Endothelial cell of umbilical vein (primary cell): ENCODE measurements at regions not wholly inside any gene's neighbourhood (a gene's known extent, or its start where the extent isn't known, plus 50 kb on each side); places are given as distances from the start of the nearest gene placed in this dataset.

ENCODE experiments used
- BruUV-seq: library from RNA; stranded (reverse); fragments of 400-500 nt; replicated peaks from 2 replicates; lab custom pipeline; 2021; lab: Mats Ljungman, UMichigan
- CTCF ChIA-PET: fragments of 300-600, 350-600 bp; sonication (Branson Sonifier 250); formaldehyde crosslinking; loops from one replicate; lab custom pipeline; 2021; ENCODE audit warnings: antibody characterized with exemption, inconsistent platforms; lab: Charles Lee
- POLR2A ChIA-PET: fragments of 300-600, 350-600 bp; sonication (Branson Sonifier 250); formaldehyde crosslinking; loops from one replicate; lab custom pipeline; 2021; ENCODE audit warnings: antibody characterized with exemption, inconsistent platforms; lab: Charles Lee
- DNase-seq: peaks from one replicate; pipeline ENCODE4 v3.0.0-alpha.2; 2011; ENCODE audit warnings: low read depth, low spot score
- FAIRE-seq: peaks from 2 replicates; lab custom pipeline; 2011; peaks lifted over from hg19 to GRCh38; lab: Jason Lieb, UNC
- H2AFZ ChIP-seq: 2 replicates; pipeline ENCODE4 v1.6.0; 2012; ENCODE audit warnings: low read depth, low read length, control low read depth, inconsistent platforms
- H3K27ac ChIP-seq: 2 replicates; pipeline ENCODE4 v1.5.1; 2011; ENCODE audit warnings: low read depth, mild to moderate bottlenecking, control low read depth, low read length, moderate library complexity; ENCODE audit not compliant: insufficient read depth
- H3K27me3 ChIP-seq, 2 experiments: 2 replicates each; pipeline versions ENCODE4 v1.6.0 to v1.6.1; 2011; ENCODE audit warnings: low read length in 2 of 2, mixed read lengths in 1 of 2; ENCODE audit not compliant: control insufficient read depth in 2 of 2, insufficient read depth in 2 of 2
- H3K36me3 ChIP-seq, 2 experiments: 2 replicates in 1 of 2; 3 replicates in 1 of 2; pipeline ENCODE4 v1.5.1; 2011; ENCODE audit warnings: low read length in 2 of 2, mild to moderate bottlenecking in 1 of 2, moderate library complexity in 1 of 2; ENCODE audit not compliant: control insufficient read depth in 2 of 2, insufficient read depth in 2 of 2; ENCODE audit errors: extremely low read depth in 1 of 2
- H3K4me1 ChIP-seq: 3 replicates; pipeline ENCODE4 v1.5.1; 2011; ENCODE audit warnings: mild to moderate bottlenecking, low read length; ENCODE audit not compliant: control insufficient read depth, insufficient read depth; ENCODE audit errors: extremely low read depth
- H3K4me2 ChIP-seq: 2 replicates; pipeline ENCODE4 v1.6.1; 2011; ENCODE audit warnings: low read length, control low read depth, mixed read lengths; ENCODE audit not compliant: insufficient read depth
- H3K4me3 ChIP-seq, 3 experiments: fragments of 200-600 bp in 1 of 3; sonication (generic), shearing (Covaris generic) in 1 of 3; replicated peaks in 1 of 3; 2 replicates each; pipeline ENCODE4 v1.5.1; 2011 to 2016; ENCODE audit warnings: control low read depth in 3 of 3, low read length in 3 of 3, mild to moderate bottlenecking in 2 of 3, inconsistent platforms in 1 of 3, low read depth in 1 of 3, moderate library complexity in 1 of 3; ENCODE audit not compliant: insufficient read depth in 1 of 3
- H3K79me2 ChIP-seq: 2 replicates; pipeline ENCODE4 v1.6.0; 2012; ENCODE audit warnings: low read length, inconsistent platforms; ENCODE audit not compliant: control insufficient read depth, insufficient read depth
- H3K9ac ChIP-seq: replicated peaks from 2 replicates; pipeline ENCODE3; 2011; ENCODE audit warnings: low read length, control low read depth; ENCODE audit not compliant: insufficient read depth; ENCODE audit errors: extremely low read depth
- H3K9me1 ChIP-seq: replicated peaks from 3 replicates; pipeline ENCODE4 v1.6.0; 2011; ENCODE audit warnings: mild to moderate bottlenecking, low read length; ENCODE audit not compliant: control insufficient read depth, insufficient read depth; ENCODE audit errors: extremely low read depth
- H3K9me3 ChIP-seq: replicated peaks from 2 replicates; pipeline ENCODE4 v1.5.1; 2012; ENCODE audit warnings: low read length, inconsistent platforms; ENCODE audit not compliant: control insufficient read depth, insufficient read depth
- H4K20me1 ChIP-seq: replicated peaks from 2 replicates; pipeline ENCODE3; 2011; ENCODE audit warnings: mild to moderate bottlenecking, low read length; ENCODE audit not compliant: control insufficient read depth, insufficient read depth; ENCODE audit errors: extremely low read depth
- EZH2 ChIP-seq: IDR thresholded peaks from 2 replicates; pipeline ENCODE4 v1.6.1; 2012; ENCODE audit warnings: borderline replicate concordance, low read depth, mild to moderate bottlenecking, moderate library complexity, low read length, inconsistent platforms; ENCODE audit not compliant: severe bottlenecking
- FOS ChIP-seq: IDR thresholded peaks from 2 replicates; pipeline ENCODE4 v1.6.1; 2011; ENCODE audit warnings: mild to moderate bottlenecking, low read length, moderate library complexity, borderline replicate concordance; ENCODE audit not compliant: insufficient read depth
- GATA2 ChIP-seq: IDR thresholded peaks from 2 replicates; pipeline ENCODE4 v1.7.0; 2011; ENCODE audit warnings: low read depth, mild to moderate bottlenecking, moderate library complexity, mixed read lengths, low read length; ENCODE audit not compliant: insufficient read length, insufficient read depth
- JUN ChIP-seq: IDR thresholded peaks from 2 replicates; pipeline ENCODE4 v1.6.1; 2011; ENCODE audit warnings: borderline replicate concordance, low read depth; ENCODE audit not compliant: insufficient read length, insufficient read depth
- MYC ChIP-seq: IDR thresholded peaks from one replicate; pipeline ENCODE4 v1.6.1; 2011; ENCODE audit warnings: mild to moderate bottlenecking, low read depth, low read length
- POLR2A ChIP-seq: IDR thresholded peaks from 2 replicates; pipeline ENCODE4 v1.6.1; 2012; ENCODE audit warnings: low read depth, mild to moderate bottlenecking, control low read depth, low read length
- POLR2AphosphoS5 ChIP-seq: IDR thresholded peaks from 2 replicates; pipeline ENCODE4 v1.6.1; 2012; ENCODE audit warnings: low read depth, mild to moderate bottlenecking, control low read depth, low read length, moderate library complexity; ENCODE audit not compliant: insufficient read depth
- dilution Hi-C: fragments of 300-500 bp; cut with MboI; formaldehyde crosslinking; loops from one replicate; pipeline ENCODE4 v1.15.0; 2019; ENCODE audit warnings: low sequenced_read_pairs; ENCODE audit not compliant: extremely low pct_ligation_motif_present
- intact Hi-C: fragments of 100-400 bp; cut with micrococcal nuclease; formaldehyde crosslinking; loops from one replicate; pipeline ENCODE4 v1.10.0; 2022
- TF ChIP-seq, protein P1 (sequence below), 2 donors: IDR thresholded peaks; 1 replicate in 1 of 2; 2 replicates in 1 of 2; pipeline ENCODE4 v1.5.1; 2011; ENCODE audit warnings: low read length in 2 of 2, mild to moderate bottlenecking in 2 of 2, moderate library complexity in 2 of 2, control low read depth in 1 of 2, inconsistent platforms in 1 of 2, low read depth in 1 of 2; ENCODE audit not compliant: insufficient read depth in 1 of 2; ENCODE audit errors: extremely low read depth in 1 of 2
- TF ChIP-seq, protein P2 (sequence below): IDR thresholded peaks from 2 replicates; pipeline ENCODE4 v1.6.1; 2011; ENCODE audit not compliant: insufficient read depth, insufficient read length

DNA sequence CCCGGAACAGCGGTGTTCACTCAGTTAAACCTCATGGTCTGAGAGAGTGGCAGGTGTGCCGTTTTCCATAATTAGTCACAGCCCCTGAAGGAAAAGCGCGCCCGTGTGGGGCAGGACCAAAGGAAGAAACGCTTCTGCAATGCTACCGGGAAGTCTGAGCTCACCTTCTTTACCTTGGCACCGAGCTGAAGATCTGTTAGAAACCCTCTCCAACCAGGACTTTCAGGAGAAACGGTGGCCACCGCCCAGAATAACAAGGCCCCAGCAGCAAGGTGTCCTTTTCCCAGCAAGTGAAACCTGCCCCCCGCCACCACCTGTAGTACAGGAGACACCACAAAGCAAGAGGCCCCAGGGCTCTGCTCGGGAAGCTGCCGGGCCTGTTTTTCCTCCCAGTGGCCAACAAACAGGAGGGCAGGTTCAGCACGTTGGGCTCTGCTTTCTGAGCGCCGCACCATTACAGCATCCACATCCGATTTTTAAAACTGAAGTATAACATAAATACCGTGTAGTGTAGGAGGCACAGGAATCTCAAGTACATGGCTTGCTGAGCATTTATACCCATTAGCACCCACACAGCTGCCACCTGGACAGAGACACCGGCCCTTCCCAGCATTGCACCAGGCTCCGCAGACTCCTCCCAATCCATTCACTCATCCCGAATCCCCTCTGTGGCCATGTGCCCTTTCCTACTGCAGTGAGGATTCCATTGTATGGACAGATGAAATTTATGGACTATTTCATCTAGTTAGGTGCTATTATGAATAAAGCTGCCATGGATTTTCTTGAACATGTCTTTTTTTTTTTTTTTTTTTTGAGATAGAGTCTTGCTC, 121.8 kb upstream of the RIOK3 start:
- Histone ChIP-seq H3K9me3 (no peaks in the 10 kb centered on the region), H3K9ac (no peak overlapping the region), H4K20me1 (no peaks in the 10 kb centered on the region), H3K27me3 (no peaks in the 10 kb centered on the region), H3K79me2 (no peaks in the 10 kb centered on the region), H3K27ac (no peak overlapping the region), H2AFZ (no peak overlapping the region), H3K4me2 (no peak overlapping the region), H3K4me1 (peaks cover 7% of the 10 kb centered on the region), H3K4me3 (no peak overlapping the region), H3K36me3 (no peaks in the 10 kb centered on the region), H3K9me1 (no peaks in the 10 kb centered on the region)
- dilution Hi-C loops (no loop called here), intact Hi-C loops (no loop called here)
- BruUV-seq: no TSS peak
- DNase-seq (no peak), FAIRE-seq (no peak)
- ChIA-PET POLR2A (no interaction called here), CTCF (no interaction called here)
- no peak for TF ChIP-seq POLR2AphosphoS5

DNA sequence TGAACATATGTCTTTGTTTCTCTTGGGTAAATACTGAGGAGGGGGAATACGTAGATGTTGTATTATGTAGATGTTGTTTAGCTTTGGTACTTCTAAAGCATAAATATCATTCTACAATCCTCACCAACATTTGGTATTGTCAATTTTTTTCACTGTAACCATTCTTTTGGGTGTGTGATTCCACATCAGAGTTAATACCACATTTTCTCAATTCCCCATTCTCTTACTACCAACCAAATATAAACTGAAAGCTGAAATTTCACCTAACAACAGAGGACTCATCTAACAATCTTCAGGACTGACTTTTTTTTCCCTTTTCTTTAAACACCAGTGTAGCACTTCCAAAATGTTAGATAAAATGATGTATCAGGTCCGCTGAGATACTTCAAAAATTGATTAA, 120.7 kb upstream of the RIOK3 start:
- no peaks in the 10 kb centered on the region for H3K27me3 ChIP-seq
- H3K27ac ChIP-seq: no peak overlapping the region
- no peak overlapping the region for H3K9ac ChIP-seq
- no peaks in the 10 kb centered on the region for H3K79me2 ChIP-seq
- no peak overlapping the region for H3K4me2 ChIP-seq
- TF ChIP-seq POLR2AphosphoS5: no peak
- no peak for TF ChIP-seq JUN
- no peak for TF ChIP-seq EZH2
- no peak for TF ChIP-seq GATA2
- TF ChIP-seq MYC: no peak
- no peak for TF ChIP-seq FOS
- no peak for TF ChIP-seq POLR2A
- TF ChIP-seq, protein P1, sequence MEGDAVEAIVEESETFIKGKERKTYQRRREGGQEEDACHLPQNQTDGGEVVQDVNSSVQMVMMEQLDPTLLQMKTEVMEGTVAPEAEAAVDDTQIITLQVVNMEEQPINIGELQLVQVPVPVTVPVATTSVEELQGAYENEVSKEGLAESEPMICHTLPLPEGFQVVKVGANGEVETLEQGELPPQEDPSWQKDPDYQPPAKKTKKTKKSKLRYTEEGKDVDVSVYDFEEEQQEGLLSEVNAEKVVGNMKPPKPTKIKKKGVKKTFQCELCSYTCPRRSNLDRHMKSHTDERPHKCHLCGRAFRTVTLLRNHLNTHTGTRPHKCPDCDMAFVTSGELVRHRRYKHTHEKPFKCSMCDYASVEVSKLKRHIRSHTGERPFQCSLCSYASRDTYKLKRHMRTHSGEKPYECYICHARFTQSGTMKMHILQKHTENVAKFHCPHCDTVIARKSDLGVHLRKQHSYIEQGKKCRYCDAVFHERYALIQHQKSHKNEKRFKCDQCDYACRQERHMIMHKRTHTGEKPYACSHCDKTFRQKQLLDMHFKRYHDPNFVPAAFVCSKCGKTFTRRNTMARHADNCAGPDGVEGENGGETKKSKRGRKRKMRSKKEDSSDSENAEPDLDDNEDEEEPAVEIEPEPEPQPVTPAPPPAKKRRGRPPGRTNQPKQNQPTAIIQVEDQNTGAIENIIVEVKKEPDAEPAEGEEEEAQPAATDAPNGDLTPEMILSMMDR (IDR thresholded peaks at IDR 0.05; ENCODE audit: extremely low read depth in 1 of 2, insufficient read depth in 1 of 2, low read depth in 1 of 2, low read length in 2 of 2): no peak
- TF ChIP-seq, protein P2, sequence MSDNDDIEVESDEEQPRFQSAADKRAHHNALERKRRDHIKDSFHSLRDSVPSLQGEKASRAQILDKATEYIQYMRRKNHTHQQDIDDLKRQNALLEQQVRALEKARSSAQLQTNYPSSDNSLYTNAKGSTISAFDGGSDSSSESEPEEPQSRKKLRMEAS: no peak
- ChIA-PET CTCF (no interaction called here), POLR2A (interaction anchor here (0.6 kb wide), 1 partner anchor 58 kb away, joined by 3 read pairs; no protein-coding TSS in a partner anchor)
- intact Hi-C loops: no loop called here
- no peaks in the 10 kb centered on the region for H4K20me1 ChIP-seq
- no peaks in the 10 kb centered on the region for H3K9me3 ChIP-seq
- DNase-seq: no peak
- H3K36me3 ChIP-seq: no peaks in the 10 kb centered on the region
- BruUV-seq: no TSS peak
- no peak for FAIRE-seq
- H3K9me1 ChIP-seq: no peaks in the 10 kb centered on the region
- peaks cover 11% of the 10 kb centered on the region for H3K4me1 ChIP-seq
- no peak overlapping the region for H3K4me3 ChIP-seq
- dilution Hi-C loops: no loop called here
- H2AFZ ChIP-seq: no peak overlapping the region
